AG04449 (cell line): ENCODE measurements at regions not wholly inside any gene's neighbourhood (a gene's known extent, or its start where the extent isn't known, plus 50 kb on each side); places are given as distances from the start of the nearest gene placed in this dataset.
A peak's percentile ranks its signal among the peaks of the same experiment; 100 is the strongest.

Experiments
- CTCF ChIA-PET: fragments of 350-600 bp; formaldehyde crosslinking; extraction: SDS; loops from one replicate; lab custom pipeline; 2021; ENCODE audit warnings: antibody characterized with exemption; lab: Yijun Ruan, JAX
- POLR2A ChIA-PET: fragments of 400-600, 350-600 bp; formaldehyde crosslinking; extraction: SDS; loops from one replicate; lab custom pipeline; 2020; ENCODE audit warnings: antibody characterized with exemption, inconsistent platforms; lab: Yijun Ruan, JAX
- DNase-seq: peaks from one replicate; pipeline ENCODE4 v3.0.0-alpha.2; 2010; ENCODE audit warnings: low read depth, low spot score
- H3K4me3 ChIP-seq: 2 replicates; pipeline ENCODE4 v1.5.1; 2011; ENCODE audit warnings: low read depth, mild to moderate bottlenecking, control low read depth, low read length
- TF ChIP-seq, protein P1 (sequence below): IDR thresholded peaks from one replicate; pipeline ENCODE4 v1.5.1; 2011; ENCODE audit warnings: mild to moderate bottlenecking, moderate library complexity, low read length, control low read depth, inconsistent platforms; ENCODE audit not compliant: insufficient read depth; ENCODE audit errors: missing control alignments

DNA sequence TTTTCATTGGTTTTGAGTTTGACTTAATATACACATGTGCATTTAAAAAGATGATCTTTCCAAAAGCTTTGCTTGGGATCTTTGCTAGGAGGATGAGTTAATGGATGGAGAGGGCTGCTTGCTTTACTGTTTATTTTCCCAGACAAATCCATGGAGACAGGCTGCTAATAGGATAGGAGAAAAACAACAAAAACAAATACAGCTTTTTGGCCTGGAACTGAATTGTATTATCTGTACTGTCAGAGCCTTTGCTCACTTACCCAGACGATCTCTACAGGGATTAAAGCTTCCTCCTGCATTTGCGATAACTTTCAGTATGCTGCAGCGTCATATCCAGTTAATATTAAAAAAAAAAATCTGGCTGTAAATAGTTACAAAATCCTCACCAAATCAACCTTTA lies 190.8 kb upstream of the NUDT6 start:
- ChIA-PET POLR2A (no interaction called here), CTCF (interaction anchor here (0.6 to 1.7 kb wide), 4 partner anchors 10 to 548 kb away, joined by 3 to 5 read pairs (median 4); no protein-coding TSS in a partner anchor)
- DNase-seq = no peak
- no peak overlapping the region for H3K4me3 ChIP-seq
- TF ChIP-seq, protein P1, sequence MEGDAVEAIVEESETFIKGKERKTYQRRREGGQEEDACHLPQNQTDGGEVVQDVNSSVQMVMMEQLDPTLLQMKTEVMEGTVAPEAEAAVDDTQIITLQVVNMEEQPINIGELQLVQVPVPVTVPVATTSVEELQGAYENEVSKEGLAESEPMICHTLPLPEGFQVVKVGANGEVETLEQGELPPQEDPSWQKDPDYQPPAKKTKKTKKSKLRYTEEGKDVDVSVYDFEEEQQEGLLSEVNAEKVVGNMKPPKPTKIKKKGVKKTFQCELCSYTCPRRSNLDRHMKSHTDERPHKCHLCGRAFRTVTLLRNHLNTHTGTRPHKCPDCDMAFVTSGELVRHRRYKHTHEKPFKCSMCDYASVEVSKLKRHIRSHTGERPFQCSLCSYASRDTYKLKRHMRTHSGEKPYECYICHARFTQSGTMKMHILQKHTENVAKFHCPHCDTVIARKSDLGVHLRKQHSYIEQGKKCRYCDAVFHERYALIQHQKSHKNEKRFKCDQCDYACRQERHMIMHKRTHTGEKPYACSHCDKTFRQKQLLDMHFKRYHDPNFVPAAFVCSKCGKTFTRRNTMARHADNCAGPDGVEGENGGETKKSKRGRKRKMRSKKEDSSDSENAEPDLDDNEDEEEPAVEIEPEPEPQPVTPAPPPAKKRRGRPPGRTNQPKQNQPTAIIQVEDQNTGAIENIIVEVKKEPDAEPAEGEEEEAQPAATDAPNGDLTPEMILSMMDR = no peak

DNA sequence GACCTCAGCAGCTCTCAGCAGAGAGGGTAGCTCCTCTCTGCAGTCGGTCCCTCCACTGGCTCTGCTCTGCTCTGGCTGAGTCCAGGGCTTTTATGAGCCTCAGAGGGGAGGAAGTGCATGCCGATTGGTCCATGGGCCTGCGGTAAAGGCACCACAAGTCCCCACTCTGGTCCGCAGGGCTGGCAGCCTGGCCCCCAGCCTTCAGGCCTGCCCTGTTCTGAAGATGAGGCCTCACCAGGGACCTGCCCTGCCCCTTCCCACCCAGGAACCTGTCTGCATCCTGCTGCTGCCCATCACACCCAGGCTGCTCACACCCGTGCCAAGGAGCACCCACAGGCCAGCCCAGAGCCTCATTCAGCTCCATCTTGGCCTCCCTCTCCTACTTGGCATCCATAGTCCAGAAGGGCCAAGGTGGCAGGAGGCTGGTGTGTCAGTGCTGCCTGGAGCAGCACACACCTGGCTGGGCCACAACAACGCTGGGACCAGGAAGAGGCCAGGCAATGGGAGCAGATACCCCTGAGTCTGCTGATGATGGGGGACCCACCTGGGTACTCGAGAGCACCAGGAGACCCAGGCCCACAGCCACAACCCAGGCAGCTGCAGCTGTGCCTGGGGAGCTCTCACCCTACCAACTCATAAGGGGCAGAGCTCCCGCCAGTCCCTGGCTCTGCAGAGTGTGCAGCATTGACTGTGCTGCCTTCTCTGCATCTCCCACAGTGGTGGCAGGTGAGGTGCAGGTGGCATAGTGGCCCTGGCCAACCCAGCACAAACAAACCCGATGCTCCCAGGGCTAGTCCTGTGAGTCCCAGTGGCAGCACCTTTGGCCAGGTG lies 191.9 kb upstream of the NUDT6 start:
- TF ChIP-seq, protein P1 = no peak
- ChIA-PET CTCF (interaction anchor here (0.9 to 1.3 kb wide), 2 partner anchors 12 to 547 kb away, joined by 3 to 4 read pairs; no protein-coding TSS in a partner anchor), POLR2A (no interaction called here)

DNA sequence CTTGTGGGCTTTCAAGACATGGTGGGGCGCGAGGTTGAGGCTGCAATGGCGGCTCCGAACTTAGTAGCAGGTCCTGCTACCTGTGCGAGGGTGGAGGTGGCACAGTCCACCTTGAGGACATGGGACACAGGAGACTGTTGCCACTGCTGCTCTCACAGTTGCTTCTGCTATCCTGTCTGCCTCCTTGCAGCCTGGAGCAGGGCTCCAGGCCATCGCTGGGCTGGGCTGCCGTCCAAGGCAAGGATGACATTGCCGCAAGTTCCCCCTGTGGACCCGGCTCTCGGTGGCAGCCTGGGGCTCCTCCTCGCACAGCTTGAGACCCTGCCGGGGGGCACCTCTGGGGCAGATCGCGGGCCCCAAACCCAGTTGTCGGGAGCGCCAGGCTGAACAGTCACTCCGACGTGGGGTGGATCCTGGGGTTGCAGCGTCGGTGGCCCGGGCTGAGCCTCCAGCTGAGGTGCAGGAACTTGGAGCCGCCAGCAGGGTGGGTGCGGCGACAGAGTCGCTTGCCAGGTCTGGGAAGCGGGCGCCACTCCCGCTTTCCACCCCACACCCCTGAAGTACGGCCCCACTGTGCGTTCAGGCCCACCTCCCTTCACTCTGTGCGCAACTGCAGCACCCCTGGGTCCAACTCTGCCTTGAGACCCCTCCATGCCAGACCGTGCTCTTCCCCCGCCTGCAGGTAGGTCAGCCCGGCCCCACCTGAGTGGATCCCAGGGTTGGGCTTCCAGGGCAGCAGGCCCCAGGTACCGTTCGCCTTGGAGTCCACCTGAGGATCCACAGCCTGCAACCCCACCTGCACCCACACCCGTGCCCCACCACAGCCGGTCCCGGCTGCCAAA lies 192.7 kb upstream of the NUDT6 start:
- POLR2A ChIA-PET = no interaction called here
- no peak overlapping the region for H3K4me3 ChIP-seq
- no peak for DNase-seq
- CTCF ChIA-PET = interaction anchor here (1.3 to 1.8 kb wide), 2 partner anchors 13 to 545 kb away, joined by 3 to 7 read pairs; no protein-coding TSS in a partner anchor
- TF ChIP-seq, protein P1 = no peak

More for the DNA sequence above, 191.9 kb upstream of the NUDT6 start:
- DNase-seq = no peak
- H3K4me3 ChIP-seq = no peak overlapping the region

DNA sequence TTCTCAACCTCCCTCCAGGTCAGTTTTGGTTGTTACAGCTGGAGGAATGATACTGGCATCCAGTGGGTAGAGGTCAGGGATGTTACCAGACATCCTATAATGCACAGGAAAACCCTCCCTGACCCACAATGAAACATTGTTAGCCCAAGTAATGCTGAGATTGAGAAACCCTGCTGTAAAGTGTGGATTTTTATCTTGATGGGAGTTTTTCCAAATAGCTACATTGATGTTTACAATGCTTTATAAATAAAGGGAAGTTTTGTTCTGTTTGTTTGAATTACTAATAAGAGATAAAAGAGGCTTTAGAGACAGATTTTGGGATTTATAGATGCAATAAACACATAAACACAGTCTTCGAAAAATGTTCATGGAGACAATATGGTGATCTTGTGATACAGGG lies 194.0 kb upstream of the NUDT6 start:
- TF ChIP-seq, protein P1 = no peak
- ChIA-PET CTCF (interaction anchor here (0.6 to 1.8 kb wide), 4 partner anchors 10 to 544 kb away, joined by 3 to 7 read pairs (median 4); no protein-coding TSS in a partner anchor), POLR2A (no interaction called here)
- no peak for DNase-seq
- no peak overlapping the region for H3K4me3 ChIP-seq

DNA sequence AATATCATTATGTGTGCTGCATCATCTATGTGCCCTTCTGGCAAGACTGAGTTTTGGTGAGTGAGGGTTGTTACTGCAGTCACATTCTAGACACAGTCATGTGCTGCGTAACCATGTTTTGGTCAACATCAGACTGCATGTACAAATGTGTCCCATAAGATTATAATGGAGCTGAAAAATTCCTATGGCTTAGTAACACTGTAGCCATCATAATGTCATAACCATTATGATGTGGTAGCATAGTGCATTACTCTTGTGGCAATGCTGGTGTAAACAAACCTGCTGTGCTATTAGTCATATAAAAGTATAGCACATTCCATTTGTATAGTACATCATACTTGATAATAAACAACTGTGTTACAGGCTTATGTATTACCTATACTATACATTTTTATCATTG lies 198.1 kb upstream of the NUDT6 start:
- ChIA-PET POLR2A (no interaction called here), CTCF (interaction anchor here (2.3 kb wide), 1 partner anchor 540 kb away, joined by 8 read pairs; no protein-coding TSS in a partner anchor)
- TF ChIP-seq, protein P1 = no peak
- no peak overlapping the region for H3K4me3 ChIP-seq
- peak; percentile 14 for DNase-seq
